Activated CD4-positive, alpha-beta memory T cell treated with anti-CD3 and anti-CD28 coated beads for 36 hours (primary cell): ENCODE measurements at regions not wholly inside any gene's neighbourhood (a gene's known extent, or its start where the extent isn't known, plus 50 kb on each side); places are given as distances from the start of the nearest gene placed in this dataset.
"Not testable (repeated sequence)": the region's sequence is repeated elsewhere in the genome, so short reads cannot be mapped to it uniquely, and the experiment has no call there.

Experiments
- CTCF ChIA-PET: fragments of 350-600 bp; sonication (Branson Sonifier 250); formaldehyde crosslinking; loops from one replicate; lab custom pipeline; 2021; ENCODE audit warnings: antibody characterized with exemption, inconsistent platforms; lab: Charles Lee
- POLR2A ChIA-PET: fragments of 350-600 bp; sonication (Branson Sonifier 250); formaldehyde crosslinking; loops from one replicate; lab custom pipeline; 2021; ENCODE audit warnings: antibody characterized with exemption; lab: Charles Lee
- DNase-seq: peaks from one replicate; pipeline ENCODE4 v3.0.0-alpha.2; 2020
- H3K27ac Mint-ChIP-seq: one replicate; pipeline ENCODE4 v1.8.0; 2021; ENCODE audit warnings: mixed read lengths
- H3K27me3 Mint-ChIP-seq: one replicate; pipeline ENCODE4 v1.8.0; 2021; ENCODE audit warnings: mixed read lengths
- H3K36me3 Mint-ChIP-seq: one replicate; pipeline ENCODE4 v1.8.0; 2021; ENCODE audit warnings: mixed read lengths
- H3K4me1 Mint-ChIP-seq: one replicate; pipeline ENCODE4 v1.8.0; 2021; ENCODE audit warnings: low read depth, mixed read lengths
- H3K4me3 Mint-ChIP-seq: one replicate; pipeline ENCODE4 v1.8.0; 2021; ENCODE audit warnings: mild to moderate bottlenecking, mixed read lengths
- H3K9me3 Mint-ChIP-seq: one replicate; pipeline ENCODE4 v1.8.0; 2021; ENCODE audit warnings: mixed read lengths
- intact Hi-C: fragments of 100-400 bp; cut with micrococcal nuclease; formaldehyde crosslinking; loops from one replicate; pipeline ENCODE4 v1.15.1; 2023

GRCh38 chr5:67897431-67897830 is 318.1 kb upstream of the PIK3R1 start:
- H3K27ac Mint-ChIP-seq: no peak overlapping the region
- no peaks in the 10 kb centered on the region for H3K9me3 Mint-ChIP-seq
- POLR2A ChIA-PET: no interaction called here
- CTCF ChIA-PET: no interaction called here
- H3K36me3 Mint-ChIP-seq: no peaks in the 10 kb centered on the region
- no peak for DNase-seq
- intact Hi-C loops: no loop called here
- H3K4me3 Mint-ChIP-seq: no peak overlapping the region
- H3K4me1 Mint-ChIP-seq: peaks cover 3% of the 10 kb centered on the region
- H3K27me3 Mint-ChIP-seq: no peaks in the 10 kb centered on the region

DNA sequence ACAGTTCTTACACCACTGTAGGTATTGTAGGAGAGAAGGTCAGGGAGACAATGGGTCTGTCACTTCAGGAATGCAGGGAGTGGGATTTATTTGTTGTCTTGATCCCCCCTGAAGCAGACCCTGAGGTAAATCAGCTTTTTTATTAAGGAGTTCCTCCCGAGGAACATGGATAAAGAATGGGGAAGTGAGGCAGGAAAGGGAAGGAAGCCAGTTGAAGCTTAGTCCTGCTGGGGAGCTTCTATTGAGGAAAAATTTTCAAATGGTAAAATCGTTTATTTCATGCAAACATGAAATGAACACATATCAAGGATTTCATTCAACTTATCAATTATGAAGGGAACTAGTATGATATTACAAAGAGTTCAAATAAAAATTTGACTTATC is 318.6 kb upstream of the PIK3R1 start:
- H3K4me3 Mint-ChIP-seq: no peak overlapping the region
- ChIA-PET POLR2A (no interaction called here), CTCF (no interaction called here)
- no peaks in the 10 kb centered on the region for H3K36me3 Mint-ChIP-seq
- intact Hi-C loops: no loop called here
- DNase-seq: no peak
- H3K9me3 Mint-ChIP-seq: no peaks in the 10 kb centered on the region
- no peak overlapping the region for H3K27ac Mint-ChIP-seq
- peaks cover 2% of the 10 kb centered on the region for H3K27me3 Mint-ChIP-seq
- peaks cover 3% of the 10 kb centered on the region for H3K4me1 Mint-ChIP-seq

- H3K4me1 Mint-ChIP-seq: peaks cover 3% of the 10 kb centered on the region
- H3K9me3 Mint-ChIP-seq: no peaks in the 10 kb centered on the region
- no peak overlapping the region for H3K27ac Mint-ChIP-seq
- CTCF ChIA-PET: no interaction called here
- POLR2A ChIA-PET: no interaction called here
- intact Hi-C loops: no loop called here
- no peak for DNase-seq
- peaks cover 2% of the 10 kb centered on the region for H3K27me3 Mint-ChIP-seq
- H3K4me3 Mint-ChIP-seq: no peak overlapping the region
- no peaks in the 10 kb centered on the region for H3K36me3 Mint-ChIP-seq
Measured at GRCh38 chr5:67896311-67896929, 319.1 kb upstream of the PIK3R1 start.

DNA sequence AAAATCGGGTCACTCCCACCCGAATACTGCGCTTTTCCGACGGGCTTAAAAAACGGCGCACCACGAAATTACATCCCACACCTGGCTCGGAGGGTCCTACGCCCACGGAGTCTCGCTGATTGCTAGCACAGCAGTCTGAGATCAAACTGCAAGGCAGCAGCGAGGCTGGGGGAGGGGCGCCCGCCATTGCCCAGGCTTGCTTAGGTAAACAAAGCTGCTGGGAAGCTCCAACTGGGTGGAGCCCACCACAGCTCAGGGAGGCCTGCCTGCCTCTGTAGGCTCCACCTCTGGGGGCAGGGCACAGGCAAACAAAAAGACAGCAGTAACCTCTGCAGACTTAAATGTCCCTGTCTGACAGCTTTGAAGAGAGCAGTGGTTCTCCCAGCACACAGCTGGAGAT is 325.7 kb upstream of the PIK3R1 start:
- POLR2A ChIA-PET, H3K4me1 Mint-ChIP-seq, H3K9me3 Mint-ChIP-seq, intact Hi-C loops, CTCF ChIA-PET, H3K27me3 Mint-ChIP-seq, H3K4me3 Mint-ChIP-seq, H3K36me3 Mint-ChIP-seq, H3K27ac Mint-ChIP-seq, DNase-seq: not testable (repeated sequence)

DNA sequence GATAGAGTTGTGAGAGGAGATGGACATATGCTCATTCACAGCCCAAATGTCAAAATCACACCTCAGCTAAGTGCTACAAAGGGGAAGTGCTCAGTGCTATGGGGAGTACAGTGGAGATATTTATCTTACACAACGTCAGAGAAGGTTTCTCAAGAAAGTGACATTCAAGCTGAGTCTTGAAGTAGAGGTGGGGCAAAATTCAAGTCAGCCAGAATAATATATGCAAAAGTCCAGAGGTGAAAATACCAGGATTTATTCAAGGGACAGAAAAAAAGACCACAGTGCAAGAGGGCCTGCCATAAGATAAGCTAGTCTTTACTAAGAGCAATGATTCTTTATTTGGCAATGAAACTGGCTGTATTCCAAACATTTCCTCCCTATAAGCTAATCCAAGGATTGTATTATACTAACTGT is 327.8 kb upstream of the PIK3R1 start:
- no peak for DNase-seq
- peaks cover 3% of the 10 kb centered on the region for H3K27me3 Mint-ChIP-seq
- intact Hi-C loops: no loop called here
- no peaks in the 10 kb centered on the region for H3K36me3 Mint-ChIP-seq
- no peaks in the 10 kb centered on the region for H3K4me1 Mint-ChIP-seq
- no peak overlapping the region for H3K27ac Mint-ChIP-seq
- CTCF ChIA-PET: no interaction called here
- no peak overlapping the region for H3K4me3 Mint-ChIP-seq
- POLR2A ChIA-PET: no interaction called here
- H3K9me3 Mint-ChIP-seq: no peaks in the 10 kb centered on the region

GRCh38 chr5:67886761-67887160 is 328.8 kb upstream of the PIK3R1 start:
- H3K27ac Mint-ChIP-seq: no peak overlapping the region
- intact Hi-C loops: no loop called here
- no peak for DNase-seq
- H3K4me3 Mint-ChIP-seq: no peak overlapping the region
- ChIA-PET POLR2A (no interaction called here), CTCF (no interaction called here)
- no peaks in the 10 kb centered on the region for H3K36me3 Mint-ChIP-seq
- H3K27me3 Mint-ChIP-seq: peaks cover 4% of the 10 kb centered on the region
- no peaks in the 10 kb centered on the region for H3K9me3 Mint-ChIP-seq
- H3K4me1 Mint-ChIP-seq: no peaks in the 10 kb centered on the region

DNA sequence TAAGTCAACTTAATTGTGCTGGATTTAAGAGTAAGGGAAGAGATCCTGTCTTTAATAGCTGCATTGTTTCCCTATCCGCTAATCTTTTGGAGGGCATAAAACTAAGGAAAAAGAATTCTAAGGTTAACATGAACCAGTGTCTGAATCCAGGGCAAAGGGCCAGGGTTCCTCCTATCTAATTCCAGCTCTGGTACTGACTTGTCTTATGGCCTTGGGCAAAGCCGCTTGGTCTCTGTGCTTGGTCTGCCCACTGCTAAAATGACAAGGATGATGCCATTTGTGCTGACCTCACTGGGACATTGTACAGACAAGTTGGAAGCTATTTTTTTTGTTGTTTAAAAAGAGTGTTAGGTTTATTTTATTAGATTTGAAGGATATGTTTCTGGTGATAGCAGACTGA is 334.7 kb upstream of the PIK3R1 start:
- CTCF ChIA-PET: no interaction called here
- Mint-ChIP-seq H3K4me1 (no peaks in the 10 kb centered on the region), H3K9me3 (no peaks in the 10 kb centered on the region), H3K27me3 (peaks cover 12% of the 10 kb centered on the region), H3K36me3 (no peaks in the 10 kb centered on the region), H3K4me3 (no peak overlapping the region), H3K27ac (no peak overlapping the region)
- POLR2A ChIA-PET: no interaction called here
- intact Hi-C loops: no loop called here
- DNase-seq: no peak

GRCh38 chr5:67880511-67880805 is 335.1 kb upstream of the PIK3R1 start:
- Mint-ChIP-seq H3K9me3 (no peaks in the 10 kb centered on the region), H3K27me3 (peaks cover 12% of the 10 kb centered on the region), H3K4me1 (no peaks in the 10 kb centered on the region), H3K27ac (no peak overlapping the region), H3K4me3 (no peak overlapping the region), H3K36me3 (no peaks in the 10 kb centered on the region)
- CTCF ChIA-PET: interaction anchor here (0.6 kb wide), 1 partner anchor 391 kb away, joined by 5 read pairs; no protein-coding TSS in a partner anchor
- POLR2A ChIA-PET: no interaction called here
- intact Hi-C loops: no loop called here
- no peak for DNase-seq

- intact Hi-C loops: no loop called here
- CTCF ChIA-PET: interaction anchor here (0.6 kb wide), 1 partner anchor 392 kb away, joined by 5 read pairs; no protein-coding TSS in a partner anchor
- no peak for DNase-seq
- Mint-ChIP-seq H3K4me1 (no peaks in the 10 kb centered on the region), H3K9me3 (no peaks in the 10 kb centered on the region), H3K27me3 (peaks cover 12% of the 10 kb centered on the region), H3K36me3 (no peaks in the 10 kb centered on the region), H3K4me3 (no peak overlapping the region), H3K27ac (no peak overlapping the region)
- POLR2A ChIA-PET: no interaction called here
Measured at GRCh38 chr5:67879620-67880510, 335.7 kb upstream of the PIK3R1 start.

DNA sequence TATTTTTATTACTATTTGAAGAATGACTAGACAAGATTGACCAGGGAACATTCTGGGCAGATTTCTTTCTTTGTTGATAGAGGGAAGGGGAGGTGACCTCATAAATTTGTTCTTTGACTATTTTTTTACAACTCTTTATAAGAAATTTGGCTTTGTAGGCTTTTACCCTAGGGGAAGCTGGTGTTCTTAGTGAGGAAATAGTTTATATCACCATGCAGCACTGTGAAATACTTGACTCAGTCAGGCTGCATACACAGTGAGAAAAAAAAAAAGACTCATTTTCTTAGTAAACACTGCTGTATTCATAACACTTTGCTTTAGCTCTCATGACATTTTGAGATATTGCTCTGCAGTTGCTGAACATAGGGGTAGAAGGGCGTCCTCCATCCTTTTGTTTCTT is 336.6 kb upstream of the PIK3R1 start:
- no peaks in the 10 kb centered on the region for H3K9me3 Mint-ChIP-seq
- H3K4me3 Mint-ChIP-seq: no peak overlapping the region
- no peaks in the 10 kb centered on the region for H3K36me3 Mint-ChIP-seq
- ChIA-PET CTCF (no interaction called here), POLR2A (no interaction called here)
- H3K27ac Mint-ChIP-seq: no peak overlapping the region
- no peak for DNase-seq
- intact Hi-C loops: no loop called here
- peaks cover 11% of the 10 kb centered on the region for H3K27me3 Mint-ChIP-seq
- H3K4me1 Mint-ChIP-seq: no peaks in the 10 kb centered on the region

GRCh38 chr5:67876371-67876770 is 339.2 kb upstream of the PIK3R1 start:
- H3K36me3 Mint-ChIP-seq: no peaks in the 10 kb centered on the region
- CTCF ChIA-PET: no interaction called here
- no peak for DNase-seq
- POLR2A ChIA-PET: no interaction called here
- no peaks in the 10 kb centered on the region for H3K4me1 Mint-ChIP-seq
- no peak overlapping the region for H3K4me3 Mint-ChIP-seq
- H3K27me3 Mint-ChIP-seq: peaks cover 13% of the 10 kb centered on the region
- intact Hi-C loops: no loop called here
- no peak overlapping the region for H3K27ac Mint-ChIP-seq
- no peaks in the 10 kb centered on the region for H3K9me3 Mint-ChIP-seq

GRCh38 chr5:67875601-67876000 is 340.0 kb upstream of the PIK3R1 start:
- POLR2A ChIA-PET: no interaction called here
- H3K9me3 Mint-ChIP-seq: no peaks in the 10 kb centered on the region

DNA sequence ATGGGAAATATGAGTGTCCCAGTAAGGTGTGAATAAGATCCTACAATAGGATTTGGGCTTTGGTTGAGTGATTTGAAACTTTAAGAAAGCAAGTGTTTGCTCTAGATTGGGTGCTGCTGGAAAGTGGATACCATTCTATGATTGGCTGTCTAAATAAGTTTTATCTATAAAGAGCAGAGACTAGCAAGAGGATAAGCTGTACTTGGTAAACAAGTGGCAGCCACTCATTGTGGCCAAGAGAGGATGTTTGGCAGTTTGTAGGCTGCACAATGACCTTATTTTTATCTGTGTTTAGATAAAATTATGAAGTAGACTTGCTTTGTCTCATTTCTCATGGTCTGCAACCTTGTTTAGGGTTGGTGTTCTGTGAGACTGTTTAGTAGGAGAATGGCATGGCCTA is 341.6 kb upstream of the PIK3R1 start:
- H3K4me1 Mint-ChIP-seq: no peaks in the 10 kb centered on the region
- CTCF ChIA-PET: no interaction called here
- no peaks in the 10 kb centered on the region for H3K9me3 Mint-ChIP-seq
- intact Hi-C loops: no loop called here
- peaks cover 13% of the 10 kb centered on the region for H3K27me3 Mint-ChIP-seq
- H3K27ac Mint-ChIP-seq: no peak overlapping the region
- POLR2A ChIA-PET: no interaction called here
- no peak overlapping the region for H3K4me3 Mint-ChIP-seq
- no peak for DNase-seq
- no peaks in the 10 kb centered on the region for H3K36me3 Mint-ChIP-seq

More at GRCh38 chr5:67875601-67876000, 340.0 kb upstream of the PIK3R1 start:
- no peaks in the 10 kb centered on the region for H3K36me3 Mint-ChIP-seq
- CTCF ChIA-PET: no interaction called here
- no peak overlapping the region for H3K27ac Mint-ChIP-seq
- intact Hi-C loops: no loop called here
- no peak for DNase-seq
- H3K4me1 Mint-ChIP-seq: no peaks in the 10 kb centered on the region
- no peak overlapping the region for H3K4me3 Mint-ChIP-seq
- H3K27me3 Mint-ChIP-seq: peaks cover 9% of the 10 kb centered on the region
